ENCODE measurements at regions not wholly inside any gene's neighbourhood (a gene's known extent, or its start where the extent isn't known, plus 50 kb on each side); places are given as distances from the start of the nearest gene placed in this dataset.
"Not testable (repeated sequence)": the region's sequence is repeated elsewhere in the genome, so short reads cannot be mapped to it uniquely, and the experiment has no call there.

DNA sequence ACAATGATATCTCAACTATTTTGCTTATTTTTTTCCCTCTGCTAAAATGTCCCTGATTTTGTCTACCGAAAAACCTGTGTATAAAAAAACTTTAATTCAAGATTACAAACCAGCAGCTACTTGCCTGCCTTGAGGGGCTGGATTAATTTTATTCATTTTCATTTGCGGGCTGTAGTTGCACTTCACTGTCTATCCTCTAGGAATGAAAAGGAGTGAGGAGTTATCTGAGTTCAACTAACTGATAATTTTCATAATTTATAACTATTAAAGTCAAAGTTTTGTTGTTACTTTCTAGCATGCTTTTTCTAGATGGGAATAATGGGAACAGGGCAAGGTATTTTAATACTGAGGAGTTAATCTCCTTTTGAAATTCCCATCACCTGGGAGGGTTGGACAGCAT lies 50.3 kb upstream of the AGTPBP1 start:
- CTCF ChIA-PET: interaction anchor here (0.5 kb wide), 1 partner anchor 350 kb away, joined by 5 read pairs; no protein-coding TSS in a partner anchor
- H3K4me1 Mint-ChIP-seq (ENCODE audit: insufficient read depth, unreplicated experiment); H3K27me3 Mint-ChIP-seq (ENCODE audit: insufficient read depth, unreplicated experiment); BruUV-seq (replicated peaks); DNase-seq (ENCODE audit: unreplicated experiment); H3K27ac Mint-ChIP-seq (ENCODE audit: low read depth, unreplicated experiment); intact Hi-C loops (cut with micrococcal nuclease); H3K9me3 Mint-ChIP-seq (ENCODE audit: unreplicated experiment); H3K36me3 Mint-ChIP-seq (ENCODE audit: insufficient read depth, unreplicated experiment); H3K4me3 Mint-ChIP-seq (ENCODE audit: unreplicated experiment): not testable (repeated sequence)
- POLR2A ChIA-PET: interaction anchor here (1.1 kb wide), 1 partner anchor 529 kb away, joined by 5 read pairs; no protein-coding TSS in a partner anchor

GRCh38 chr9:85802978-85803695 lies 61.4 kb upstream of the AGTPBP1 start:
- H3K36me3 Mint-ChIP-seq (ENCODE audit: insufficient read depth, unreplicated experiment); DNase-seq (ENCODE audit: unreplicated experiment); H3K4me1 Mint-ChIP-seq (ENCODE audit: insufficient read depth, unreplicated experiment); BruUV-seq (replicated peaks); H3K9me3 Mint-ChIP-seq (ENCODE audit: unreplicated experiment); H3K27ac Mint-ChIP-seq (ENCODE audit: low read depth, unreplicated experiment); H3K27me3 Mint-ChIP-seq (ENCODE audit: insufficient read depth, unreplicated experiment); intact Hi-C loops (cut with micrococcal nuclease); H3K4me3 Mint-ChIP-seq (ENCODE audit: unreplicated experiment): not testable (repeated sequence)
- POLR2A ChIA-PET: interaction anchor here (0.6 kb wide), 1 partner anchor 96 kb away, joined by 4 read pairs; no protein-coding TSS in a partner anchor
- CTCF ChIA-PET: interaction anchor here (0.6 kb wide), 1 partner anchor 108 kb away, joined by 4 read pairs; no protein-coding TSS in a partner anchor

GRCh38 chr9:85804847-85805133 lies 63.0 kb upstream of the AGTPBP1 start:
- BruUV-seq (replicated peaks); POLR2A ChIA-PET; CTCF ChIA-PET; H3K4me3 Mint-ChIP-seq (ENCODE audit: unreplicated experiment); H3K9me3 Mint-ChIP-seq (ENCODE audit: unreplicated experiment); H3K27me3 Mint-ChIP-seq (ENCODE audit: insufficient read depth, unreplicated experiment); H3K27ac Mint-ChIP-seq (ENCODE audit: low read depth, unreplicated experiment); DNase-seq (ENCODE audit: unreplicated experiment); intact Hi-C loops (cut with micrococcal nuclease); H3K4me1 Mint-ChIP-seq (ENCODE audit: insufficient read depth, unreplicated experiment): not testable (repeated sequence)
- peaks cover 18% of the 10 kb centered on the region for H3K36me3 Mint-ChIP-seq (ENCODE audit: insufficient read depth, unreplicated experiment)

DNA sequence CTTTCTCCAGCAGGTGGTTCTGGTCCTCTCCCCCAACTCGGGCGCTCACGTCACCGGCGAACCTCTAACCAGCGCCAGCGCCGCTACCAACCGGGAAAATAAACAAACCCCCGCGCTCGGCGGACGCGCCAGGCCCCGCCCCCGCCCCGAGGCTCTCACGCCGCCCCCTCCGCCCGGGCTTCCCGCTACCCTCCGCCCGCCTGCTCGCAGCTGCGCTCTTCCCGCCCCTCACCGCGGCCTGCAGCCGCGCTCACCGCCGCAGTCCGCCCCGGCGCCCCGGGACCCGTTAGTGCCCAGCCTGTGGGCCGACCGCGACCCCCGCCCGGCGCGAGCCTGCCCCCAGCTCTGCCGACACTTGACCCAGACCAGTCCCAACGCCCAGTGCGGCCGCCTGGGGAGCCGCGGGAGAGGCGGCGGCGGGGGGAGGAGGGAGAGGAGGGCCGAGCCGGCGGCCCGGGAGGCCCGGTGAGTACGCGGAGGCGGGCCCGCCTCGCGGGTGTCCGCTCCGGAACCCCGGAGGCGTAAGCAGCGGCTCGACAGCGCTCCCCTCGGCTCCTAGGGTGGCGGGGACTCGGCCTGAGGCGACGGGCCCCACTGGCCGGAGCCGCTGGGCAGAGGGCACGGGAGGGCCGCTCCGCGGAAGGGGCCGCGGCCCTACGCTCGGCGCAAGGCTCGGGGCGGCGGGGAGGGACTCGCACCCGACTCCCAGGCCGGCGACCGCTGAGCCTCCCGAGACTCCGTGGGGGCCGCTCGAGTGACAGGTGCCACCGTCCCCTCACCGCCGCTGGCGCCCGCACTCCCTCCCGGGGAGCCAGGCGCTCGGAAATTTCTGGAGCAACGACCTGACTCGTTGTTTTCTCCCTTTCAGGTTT lies 63.6 kb upstream of the AGTPBP1 start:
- H3K9me3 Mint-ChIP-seq (ENCODE audit: unreplicated experiment); H3K27me3 Mint-ChIP-seq (ENCODE audit: insufficient read depth, unreplicated experiment); intact Hi-C loops (cut with micrococcal nuclease); H3K27ac Mint-ChIP-seq (ENCODE audit: low read depth, unreplicated experiment); H3K4me3 Mint-ChIP-seq (ENCODE audit: unreplicated experiment); H3K4me1 Mint-ChIP-seq (ENCODE audit: insufficient read depth, unreplicated experiment); POLR2A ChIA-PET; BruUV-seq (replicated peaks): not testable (repeated sequence)
- peak; percentile 59 for DNase-seq (ENCODE audit: unreplicated experiment)
- H3K36me3 Mint-ChIP-seq (ENCODE audit: insufficient read depth, unreplicated experiment): peaks cover 20% of the 10 kb centered on the region
- CTCF ChIA-PET: interaction anchor here (0.6 kb wide), 1 partner anchor 434 kb away, joined by 3 read pairs; no protein-coding TSS in a partner anchor

DNA sequence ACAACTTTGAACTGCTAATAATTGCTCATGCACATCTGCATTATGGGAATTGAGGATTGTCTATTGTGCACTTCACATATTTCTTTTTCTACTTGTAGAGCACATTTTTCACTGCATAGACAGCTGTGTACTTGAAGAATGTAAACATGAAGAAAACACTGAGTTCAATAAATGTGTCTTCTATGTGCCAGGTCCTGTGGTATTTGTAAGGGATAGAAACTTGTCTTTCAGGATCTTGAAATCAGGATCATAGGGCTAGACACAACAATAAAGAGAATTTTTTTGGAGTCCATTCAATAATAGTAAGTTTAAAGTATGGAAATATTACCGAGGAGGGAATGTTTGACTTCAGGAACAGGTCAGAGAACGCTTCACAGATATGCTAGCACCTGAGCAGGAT lies 66.6 kb upstream of the AGTPBP1 start:
- POLR2A ChIA-PET; H3K27me3 Mint-ChIP-seq (ENCODE audit: insufficient read depth, unreplicated experiment); H3K9me3 Mint-ChIP-seq (ENCODE audit: unreplicated experiment); CTCF ChIA-PET; DNase-seq (ENCODE audit: unreplicated experiment); H3K4me3 Mint-ChIP-seq (ENCODE audit: unreplicated experiment); H3K4me1 Mint-ChIP-seq (ENCODE audit: insufficient read depth, unreplicated experiment); intact Hi-C loops (cut with micrococcal nuclease); H3K27ac Mint-ChIP-seq (ENCODE audit: low read depth, unreplicated experiment); BruUV-seq (replicated peaks): not testable (repeated sequence)
- peaks cover 20% of the 10 kb centered on the region for H3K36me3 Mint-ChIP-seq (ENCODE audit: insufficient read depth, unreplicated experiment)

DNA sequence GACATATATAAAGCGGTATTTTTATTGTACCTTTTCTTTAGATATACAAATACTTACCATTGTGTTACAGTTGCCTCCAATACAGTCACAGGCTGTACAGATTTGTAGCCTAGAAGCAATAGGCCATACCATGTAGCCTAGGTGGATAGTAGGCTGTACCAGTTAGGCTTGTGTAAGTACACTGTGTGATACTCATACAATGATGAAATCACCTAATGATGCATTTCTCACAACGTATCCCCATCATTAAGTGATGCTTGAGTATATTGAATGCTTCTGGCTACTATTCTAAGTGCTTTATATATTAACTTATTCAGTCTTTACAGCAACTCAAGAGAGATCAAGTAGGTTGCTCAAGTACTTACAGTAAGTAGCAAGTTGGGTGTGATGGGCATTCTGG lies 71.6 kb upstream of the AGTPBP1 start:
- H3K27ac Mint-ChIP-seq (ENCODE audit: low read depth, unreplicated experiment); DNase-seq (ENCODE audit: unreplicated experiment); H3K4me3 Mint-ChIP-seq (ENCODE audit: unreplicated experiment); H3K27me3 Mint-ChIP-seq (ENCODE audit: insufficient read depth, unreplicated experiment); BruUV-seq (replicated peaks); H3K4me1 Mint-ChIP-seq (ENCODE audit: insufficient read depth, unreplicated experiment); CTCF ChIA-PET; POLR2A ChIA-PET; intact Hi-C loops (cut with micrococcal nuclease); H3K9me3 Mint-ChIP-seq (ENCODE audit: unreplicated experiment): not testable (repeated sequence)
- H3K36me3 Mint-ChIP-seq (ENCODE audit: insufficient read depth, unreplicated experiment): peaks cover 26% of the 10 kb centered on the region

GRCh38 chr9:85814800-85815199 lies 73.0 kb upstream of the AGTPBP1 start:
- DNase-seq (ENCODE audit: unreplicated experiment); H3K27ac Mint-ChIP-seq (ENCODE audit: low read depth, unreplicated experiment); CTCF ChIA-PET; POLR2A ChIA-PET; H3K27me3 Mint-ChIP-seq (ENCODE audit: insufficient read depth, unreplicated experiment); H3K4me3 Mint-ChIP-seq (ENCODE audit: unreplicated experiment); H3K4me1 Mint-ChIP-seq (ENCODE audit: insufficient read depth, unreplicated experiment); BruUV-seq (replicated peaks); intact Hi-C loops (cut with micrococcal nuclease); H3K9me3 Mint-ChIP-seq (ENCODE audit: unreplicated experiment): not testable (repeated sequence)
- H3K36me3 Mint-ChIP-seq (ENCODE audit: insufficient read depth, unreplicated experiment): peaks cover 12% of the 10 kb centered on the region

Measured in MCF 10A (cell line).